ENCODE measurements at regions not wholly inside any gene's neighbourhood (a gene's known extent, or its start where the extent isn't known, plus 50 kb on each side); places are given as distances from the start of the nearest gene placed in this dataset.
"Not testable (repeated sequence)": the region's sequence is repeated elsewhere in the genome, so short reads cannot be mapped to it uniquely, and the experiment has no call there.

- no peak for DNase-seq (ENCODE audit: extremely low read depth, low read depth)
Observed at GRCh38 chr14:53252141-53252540, 99.0 kb upstream of the DDHD1 start.

DNA sequence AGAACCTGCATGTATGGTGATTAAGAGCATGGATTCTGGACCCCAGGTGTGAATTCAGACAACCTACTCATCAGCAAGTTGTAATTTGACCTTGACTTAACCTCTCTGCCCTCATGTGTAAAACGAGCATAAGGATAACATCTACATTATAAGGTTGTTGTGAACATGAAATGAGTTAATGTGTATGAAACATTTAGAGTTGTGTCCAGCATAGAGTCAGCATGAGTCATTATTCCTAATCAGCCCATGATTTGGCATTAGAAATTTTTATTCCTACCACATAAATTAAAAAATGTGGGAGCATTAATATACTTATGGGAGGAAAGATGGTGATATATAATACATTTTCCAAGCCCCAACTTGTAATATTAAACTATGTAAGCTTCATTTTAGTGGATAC is 95.9 kb upstream of the DDHD1 start:
- no peak for DNase-seq (ENCODE audit: extremely low read depth, low read depth)

DNA sequence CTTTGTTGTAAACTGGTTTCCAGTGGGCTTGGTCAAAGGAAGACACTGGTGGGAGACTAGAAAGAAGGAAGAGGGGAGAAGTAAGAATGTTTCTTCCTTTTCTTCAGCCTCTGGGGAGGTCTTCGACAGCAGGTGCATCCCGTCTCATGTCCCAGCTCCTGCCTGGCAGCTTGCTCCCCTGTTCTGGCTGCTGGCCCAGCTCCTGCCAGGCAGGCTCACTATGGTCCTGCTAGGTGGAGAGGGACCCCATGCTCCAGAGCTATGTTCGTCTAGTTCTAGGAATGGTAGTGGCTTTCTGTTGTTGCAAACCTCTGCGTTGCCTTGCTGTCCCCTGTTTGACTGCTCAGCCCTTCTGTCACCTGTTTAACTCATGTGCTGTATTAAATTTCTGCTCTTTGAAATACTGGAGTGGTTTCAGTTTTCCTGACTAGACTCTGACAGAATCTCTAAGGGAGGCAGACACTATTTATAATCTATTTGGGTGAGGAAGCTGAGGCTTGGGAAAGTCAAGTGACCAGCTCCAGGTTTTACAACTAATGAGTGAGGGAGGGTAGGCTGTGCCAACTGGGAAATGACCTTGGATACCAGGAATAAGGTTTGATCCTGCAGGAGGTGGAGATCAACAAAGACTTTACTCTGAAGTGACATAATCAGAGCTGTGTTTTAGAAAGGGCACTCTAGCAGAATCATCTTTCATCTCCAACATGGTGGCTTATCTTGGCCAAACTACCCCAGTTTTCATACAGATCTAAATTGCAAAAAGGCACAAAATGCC is 94.7 kb upstream of the DDHD1 start:
- DNase-seq (ENCODE audit: extremely low read depth, low read depth): no peak

- not testable (repeated sequence) for DNase-seq (ENCODE audit: extremely low read depth, low read depth)
Observed at GRCh38 chr14:53242898-53243297, 89.8 kb upstream of the DDHD1 start.

DNA sequence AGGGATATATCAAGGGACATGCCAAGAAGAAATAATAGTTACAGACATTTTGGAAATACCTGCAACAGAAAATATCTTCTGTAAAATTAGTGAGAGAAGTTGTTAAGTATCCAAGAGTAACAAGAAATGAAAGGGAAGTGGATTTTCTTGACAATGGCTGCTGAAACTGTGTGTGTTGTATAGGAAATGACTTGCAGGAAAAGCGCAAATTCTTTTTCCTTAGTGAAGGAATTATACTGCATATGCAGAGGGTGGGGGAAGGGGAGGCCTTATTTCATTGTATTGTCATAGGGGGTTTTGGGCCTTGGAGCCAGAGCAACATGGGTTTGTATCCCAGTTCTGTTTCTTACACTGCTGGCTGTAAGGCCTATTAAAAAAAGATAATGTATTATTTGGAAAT is 84.4 kb upstream of the DDHD1 start:
- no peak for DNase-seq (ENCODE audit: extremely low read depth, low read depth)

GRCh38 chr14:53236708-53237107 is 83.6 kb upstream of the DDHD1 start:
- no peak for DNase-seq (ENCODE audit: extremely low read depth, low read depth)

- DNase-seq (ENCODE audit: extremely low read depth, low read depth): no peak
Observed at GRCh38 chr14:53231171-53231570, 78.0 kb upstream of the DDHD1 start.

DNA sequence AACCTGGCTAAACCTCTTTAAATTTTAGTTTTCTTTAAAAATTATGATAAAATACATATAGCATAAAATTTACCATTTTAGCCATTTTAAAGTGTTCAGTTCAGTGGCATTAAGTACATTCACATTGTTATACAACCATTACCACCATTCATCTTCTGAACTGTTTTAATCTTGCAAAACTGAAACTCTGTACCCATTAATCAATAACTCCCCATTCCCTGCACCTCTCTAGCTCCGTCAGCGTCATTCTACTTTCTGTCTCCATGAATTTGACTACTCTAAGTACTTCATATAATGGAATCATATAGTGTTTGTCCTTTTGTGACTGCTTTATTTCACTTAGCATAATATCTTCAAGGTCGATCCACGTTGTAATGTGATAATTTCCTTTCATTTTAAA is 75.8 kb upstream of the DDHD1 start:
- no peak for DNase-seq (ENCODE audit: extremely low read depth, low read depth)

DNA sequence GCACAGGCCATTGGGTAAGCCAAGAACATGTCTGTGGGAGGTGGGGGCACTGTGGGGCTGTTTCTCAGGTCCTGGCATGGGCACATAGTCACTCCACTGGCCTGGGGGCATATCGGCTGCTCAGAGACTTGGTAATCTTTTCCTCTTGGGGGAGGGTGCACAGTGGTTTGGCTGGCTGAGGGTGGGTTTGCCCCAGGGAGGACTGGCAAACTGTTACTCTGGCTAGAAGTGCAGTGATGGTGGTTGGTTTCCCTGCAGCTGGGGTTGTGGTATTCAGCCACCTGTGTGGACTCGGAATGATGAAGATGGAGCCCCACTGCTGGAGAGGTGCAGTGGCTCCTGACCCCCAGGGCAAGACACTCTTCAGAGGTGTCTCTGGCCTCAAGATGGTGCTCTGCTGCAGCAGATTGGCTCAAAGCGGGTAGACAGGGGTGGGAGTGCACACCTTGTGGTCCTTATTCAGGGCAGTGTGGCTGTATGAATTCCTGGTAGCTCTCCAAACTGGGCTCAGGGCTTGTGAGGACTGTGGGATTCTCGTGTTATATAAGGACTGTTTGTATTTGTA is 74.1 kb upstream of the DDHD1 start:
- no peak for DNase-seq (ENCODE audit: extremely low read depth, low read depth)

- no peak for DNase-seq (ENCODE audit: extremely low read depth, low read depth)
Observed at GRCh38 chr14:53226553-53226952, 73.4 kb upstream of the DDHD1 start.

- DNase-seq (ENCODE audit: extremely low read depth, low read depth): no peak
Observed at GRCh38 chr14:53220914-53221313, 67.8 kb upstream of the DDHD1 start.

- no peak for DNase-seq (ENCODE audit: extremely low read depth, low read depth)
Observed at GRCh38 chr14:53218161-53218560, 65.0 kb upstream of the DDHD1 start.

GRCh38 chr14:53217316-53217994 is 64.3 kb upstream of the DDHD1 start:
- peak; percentile 62 for DNase-seq (ENCODE audit: extremely low read depth, low read depth)

DNA sequence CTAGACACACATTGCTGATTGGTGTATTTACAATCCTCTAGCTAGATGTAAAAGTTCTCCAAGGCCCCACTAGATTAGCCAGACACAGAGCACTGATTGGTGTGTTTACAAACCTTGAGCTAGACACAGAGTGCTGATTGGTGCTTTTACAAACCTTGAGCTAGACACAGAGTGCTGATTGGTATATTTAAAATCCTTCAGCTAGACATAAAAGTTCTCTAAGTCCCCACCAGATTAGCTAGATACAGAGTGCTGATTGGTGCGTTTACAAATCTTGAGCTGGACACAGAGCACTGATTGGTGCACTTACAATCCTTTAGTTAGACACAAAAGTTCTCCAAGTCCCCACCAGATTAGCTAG is 63.8 kb upstream of the DDHD1 start:
- not testable (repeated sequence) for DNase-seq (ENCODE audit: extremely low read depth, low read depth)

DNA sequence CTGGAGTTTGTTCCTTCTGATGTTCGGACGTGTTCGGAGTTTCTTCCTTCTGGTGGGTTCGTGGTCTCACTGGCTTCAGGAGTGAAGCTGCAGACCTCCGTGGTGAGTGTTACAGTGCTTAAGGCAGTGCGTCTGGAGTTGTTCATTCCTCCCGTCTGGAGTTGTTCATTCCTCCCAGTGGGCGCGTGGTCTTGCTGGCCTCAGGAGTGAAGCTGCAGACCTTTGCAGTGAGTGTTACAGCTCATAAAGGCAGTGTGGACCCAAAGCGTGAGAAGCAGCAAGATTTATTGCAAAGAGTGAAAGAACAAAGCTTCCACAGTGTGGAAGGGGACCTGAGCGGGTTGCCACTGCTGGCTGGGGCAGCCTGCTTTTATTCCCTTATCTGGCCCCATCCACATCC is 63.4 kb upstream of the DDHD1 start:
- DNase-seq (ENCODE audit: extremely low read depth, low read depth): not testable (repeated sequence)

- DNase-seq (ENCODE audit: extremely low read depth, low read depth): no peak
Observed at GRCh38 chr14:53215101-53215500, 62.0 kb upstream of the DDHD1 start.

GRCh38 chr14:53214384-53214783 is 61.3 kb upstream of the DDHD1 start:
- no peak for DNase-seq (ENCODE audit: extremely low read depth, low read depth)

- DNase-seq (ENCODE audit: extremely low read depth, low read depth): no peak
Observed at GRCh38 chr14:53213761-53214160, 60.6 kb upstream of the DDHD1 start.

GRCh38 chr14:53209370-53209769 is 56.2 kb upstream of the DDHD1 start:
- DNase-seq (ENCODE audit: extremely low read depth, low read depth): no peak
